ENCODE measurements at regions not wholly inside any gene's neighbourhood (a gene's known extent, or its start where the extent isn't known, plus 50 kb on each side); places are given as distances from the start of the nearest gene placed in this dataset.
"Not testable (repeated sequence)": the region's sequence is repeated elsewhere in the genome, so short reads cannot be mapped to it uniquely, and the experiment has no call there.

DNA sequence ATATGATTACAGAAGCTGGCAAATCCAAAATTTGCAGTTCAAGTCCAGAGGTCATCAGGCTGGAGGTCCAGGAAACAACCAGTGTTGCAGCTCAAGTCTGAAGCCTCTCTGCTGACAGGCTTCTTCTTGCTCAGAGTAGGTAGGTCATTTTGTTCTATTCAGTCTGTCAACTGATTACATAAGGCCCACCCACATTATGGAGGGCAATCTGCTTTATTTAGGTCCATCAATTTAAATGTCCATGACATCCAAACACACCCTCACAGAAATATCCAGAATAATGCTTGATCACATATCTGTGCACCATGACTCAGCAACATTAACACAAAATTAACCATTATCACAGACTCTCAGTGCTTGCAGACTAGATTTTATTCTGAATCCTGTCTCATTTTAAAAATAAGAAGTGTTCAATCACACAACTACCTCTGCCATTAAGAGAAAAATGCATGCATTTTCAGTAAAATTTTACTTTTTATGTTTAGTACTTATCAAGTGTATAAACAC is 759.2 kb upstream of the ADGRB3 start:
- no peak for DNase-seq

DNA sequence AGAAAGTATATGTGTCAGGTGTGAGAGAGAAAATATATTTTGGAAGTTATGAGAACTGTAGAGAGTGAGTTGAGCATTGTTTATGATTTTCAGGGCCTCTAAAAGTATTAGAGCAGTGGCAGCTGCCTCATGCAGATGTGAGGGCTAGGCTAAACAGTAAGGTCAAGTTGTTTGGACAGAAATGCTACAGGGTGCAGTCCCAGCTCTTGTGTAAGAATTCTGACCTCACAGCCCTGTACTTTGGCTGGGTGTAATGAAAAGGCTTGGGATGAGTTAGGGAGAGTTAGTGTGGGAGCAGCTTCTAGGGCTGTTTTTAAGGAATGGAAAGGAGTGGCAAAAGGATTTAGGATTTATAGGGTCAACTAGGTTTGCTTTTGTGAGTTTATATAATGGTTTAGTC is 764.8 kb upstream of the ADGRB3 start:
- no peak for DNase-seq

DNA sequence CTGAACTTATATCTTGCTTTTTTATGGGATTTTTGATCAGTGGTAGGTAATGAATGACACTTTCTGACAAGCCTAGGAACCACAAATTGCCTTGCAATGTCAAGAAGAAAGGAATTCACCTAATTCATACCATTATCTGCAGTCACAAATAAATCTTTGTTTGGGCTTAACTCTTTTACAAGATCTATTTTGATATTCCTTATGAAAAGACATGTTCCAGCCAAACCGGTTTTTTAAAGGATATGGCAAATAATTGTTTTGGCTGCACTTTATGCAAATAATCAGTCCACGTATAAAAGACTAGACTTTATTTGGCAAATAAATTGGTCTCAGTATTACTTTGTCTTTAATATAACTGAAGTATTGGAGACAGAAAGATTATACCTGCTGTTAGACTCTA is 771.7 kb upstream of the ADGRB3 start:
- DNase-seq, result no peak

DNA sequence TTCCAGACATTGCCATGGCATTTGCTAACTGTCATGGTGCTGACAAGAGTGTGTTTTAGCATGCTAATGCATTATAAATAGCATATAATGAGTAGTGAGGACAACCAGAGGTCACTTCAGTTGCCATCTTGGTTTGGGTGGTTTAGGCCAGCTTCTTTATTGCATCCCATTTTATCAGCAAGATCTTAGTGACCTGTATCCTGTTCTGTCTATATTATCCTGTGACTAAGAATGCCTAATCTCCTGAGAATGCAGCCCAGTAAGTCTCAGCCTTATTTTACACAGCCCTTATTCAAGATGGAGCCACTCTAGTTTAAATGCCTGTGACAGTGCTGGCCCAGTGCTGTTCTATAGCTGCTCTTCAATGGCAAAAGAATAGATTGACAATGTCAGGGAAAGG is 781.0 kb upstream of the ADGRB3 start:
- DNase-seq, result no peak

DNA sequence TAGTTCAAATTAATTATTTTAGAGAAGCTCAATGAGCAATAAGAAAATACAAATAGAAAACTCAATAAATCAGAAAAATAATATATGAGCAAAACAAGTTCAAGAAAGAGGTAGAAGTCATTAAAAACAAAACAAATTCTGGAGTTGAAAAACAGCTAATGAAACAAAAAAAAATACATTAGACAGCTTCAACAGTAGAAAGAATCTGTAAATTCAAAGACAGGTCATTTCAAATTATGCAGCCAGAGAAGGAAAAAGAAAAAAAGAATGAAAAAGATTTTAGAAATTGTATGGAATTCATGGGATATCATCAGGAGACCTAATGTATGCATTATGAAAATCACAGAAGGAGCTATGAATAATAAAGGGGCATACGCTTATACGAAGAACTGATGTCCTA is 795.3 kb upstream of the ADGRB3 start:
- DNase-seq, result no peak

DNA sequence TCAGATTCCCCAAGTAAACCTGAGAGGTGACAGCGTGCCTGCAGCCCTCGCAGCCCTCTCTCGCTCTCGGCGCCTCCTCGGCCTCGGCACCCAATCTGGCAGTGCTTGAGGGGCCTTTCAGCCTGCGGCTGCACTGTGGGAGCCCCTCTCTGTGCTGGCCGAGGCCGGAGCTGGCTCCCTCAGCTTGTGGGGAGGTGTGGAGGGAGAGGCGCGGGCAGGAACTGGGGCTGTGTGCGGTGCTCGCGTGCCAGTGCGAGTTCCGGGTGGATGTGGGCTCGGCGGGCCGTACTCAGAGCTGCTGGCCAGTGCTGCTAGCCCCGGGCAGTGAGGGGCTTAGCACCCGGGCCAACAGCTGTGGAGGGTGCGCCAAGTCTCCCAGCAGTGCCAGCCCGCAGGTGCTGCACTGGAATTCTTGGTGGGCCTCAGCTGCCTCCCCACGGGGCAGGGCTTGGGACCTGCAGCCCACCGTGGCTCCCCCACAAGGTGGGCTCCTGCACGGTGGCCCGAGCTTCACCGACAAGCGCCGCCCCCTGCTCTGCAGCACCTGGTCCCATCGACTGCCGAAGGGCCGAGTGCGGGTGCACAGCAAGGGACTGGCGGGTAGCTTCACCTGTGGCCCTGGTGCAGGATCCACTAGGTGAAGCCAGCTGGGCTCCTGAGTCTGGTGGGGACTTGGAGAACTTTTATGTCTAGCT is 809.7 kb upstream of the ADGRB3 start:
- no peak for DNase-seq

DNA sequence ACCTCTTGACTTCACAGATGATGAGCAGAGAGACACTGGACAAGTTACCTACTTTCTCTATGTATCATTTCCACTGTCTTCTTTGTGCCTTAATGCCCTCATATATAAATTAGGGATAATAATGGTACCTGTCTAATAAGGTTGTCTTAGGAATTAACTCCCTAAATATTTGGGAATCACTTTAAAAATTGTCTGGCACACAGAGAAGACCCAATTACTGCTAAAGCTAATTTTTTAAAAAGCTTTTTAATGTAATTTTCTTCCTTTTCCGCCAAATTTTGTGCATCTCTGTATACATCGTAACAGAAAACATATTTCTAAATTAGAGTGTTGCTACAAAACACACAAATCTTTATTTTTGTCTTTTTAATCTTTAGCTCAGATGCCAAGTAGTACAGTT is 816.8 kb upstream of the ADGRB3 start:
- no peak for DNase-seq

DNA sequence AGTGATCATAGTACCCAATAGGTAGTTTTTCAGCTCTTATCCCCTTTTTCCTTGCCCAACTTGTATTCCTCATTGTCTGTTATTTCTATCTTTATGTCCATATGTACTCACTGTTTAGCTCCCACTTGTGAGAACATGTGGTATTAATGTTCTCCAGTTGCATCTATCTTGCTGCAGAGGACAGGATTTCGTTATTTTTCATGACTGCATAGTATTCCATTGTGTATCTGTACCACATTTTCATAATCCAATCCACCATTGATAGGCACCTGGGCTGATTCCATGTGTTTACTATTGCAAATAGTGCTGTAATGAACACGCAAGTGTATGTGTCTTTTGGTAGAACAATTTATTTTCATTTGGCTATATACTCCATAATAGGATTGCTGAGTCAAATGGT is 819.5 kb upstream of the ADGRB3 start:
- DNase-seq, result no peak

DNA sequence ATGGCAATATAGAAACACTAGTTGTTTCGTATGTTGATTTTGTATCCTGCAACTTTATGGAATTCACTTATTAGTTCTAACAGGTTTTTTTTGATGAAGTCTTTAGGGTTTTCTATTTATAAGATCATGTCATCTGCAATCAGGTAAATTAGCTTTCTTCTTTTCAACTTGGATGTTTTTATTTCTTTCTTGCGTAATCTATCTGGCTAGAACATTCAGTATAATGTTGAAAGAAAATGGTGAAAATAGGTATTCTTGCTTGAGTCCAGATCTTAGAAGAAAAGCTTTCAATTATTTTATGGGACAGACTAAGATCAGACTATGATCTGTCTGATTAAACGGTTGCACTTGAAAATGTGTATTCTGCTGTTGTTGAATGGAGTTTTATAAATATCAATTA is 820.8 kb upstream of the ADGRB3 start:
- no peak for DNase-seq

DNA sequence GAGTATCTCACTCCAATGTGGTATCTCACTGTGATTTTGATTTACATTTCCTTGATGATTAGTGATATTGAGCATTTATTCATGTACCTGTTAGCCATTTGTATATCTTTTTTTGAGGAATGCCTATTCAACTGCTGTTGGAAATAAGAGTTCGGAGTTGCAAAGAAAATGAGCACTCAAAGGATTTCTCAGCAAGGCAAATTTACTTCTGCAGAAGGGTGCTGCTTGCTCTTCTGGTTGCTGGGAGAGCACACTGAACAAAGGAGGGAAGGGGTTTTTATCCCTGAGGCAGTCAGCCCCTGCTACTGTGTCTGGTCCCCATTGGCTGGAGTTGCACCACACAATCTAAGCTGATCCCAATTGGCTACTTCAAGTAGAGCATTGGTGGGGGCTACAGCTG is 822.4 kb upstream of the ADGRB3 start:
- DNase-seq, result no peak

DNA sequence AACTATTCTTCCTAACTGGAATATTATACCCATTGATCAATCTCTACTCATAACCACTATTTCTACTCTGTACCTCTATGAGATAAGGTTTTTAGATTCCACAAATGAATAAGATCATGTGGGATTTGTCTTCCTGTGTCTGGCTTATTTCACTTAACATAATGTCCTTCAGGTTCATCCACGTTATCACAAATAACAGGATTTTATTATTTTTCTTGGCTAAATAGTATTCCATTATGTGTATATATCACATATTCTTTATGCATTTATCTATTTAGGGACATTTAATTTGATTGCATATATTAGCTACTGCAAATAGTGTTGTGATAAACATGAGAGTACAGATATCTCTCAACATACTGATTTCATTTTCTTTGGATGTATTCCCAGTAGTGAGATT is 823.0 kb upstream of the ADGRB3 start:
- DNase-seq, result no peak

DNA sequence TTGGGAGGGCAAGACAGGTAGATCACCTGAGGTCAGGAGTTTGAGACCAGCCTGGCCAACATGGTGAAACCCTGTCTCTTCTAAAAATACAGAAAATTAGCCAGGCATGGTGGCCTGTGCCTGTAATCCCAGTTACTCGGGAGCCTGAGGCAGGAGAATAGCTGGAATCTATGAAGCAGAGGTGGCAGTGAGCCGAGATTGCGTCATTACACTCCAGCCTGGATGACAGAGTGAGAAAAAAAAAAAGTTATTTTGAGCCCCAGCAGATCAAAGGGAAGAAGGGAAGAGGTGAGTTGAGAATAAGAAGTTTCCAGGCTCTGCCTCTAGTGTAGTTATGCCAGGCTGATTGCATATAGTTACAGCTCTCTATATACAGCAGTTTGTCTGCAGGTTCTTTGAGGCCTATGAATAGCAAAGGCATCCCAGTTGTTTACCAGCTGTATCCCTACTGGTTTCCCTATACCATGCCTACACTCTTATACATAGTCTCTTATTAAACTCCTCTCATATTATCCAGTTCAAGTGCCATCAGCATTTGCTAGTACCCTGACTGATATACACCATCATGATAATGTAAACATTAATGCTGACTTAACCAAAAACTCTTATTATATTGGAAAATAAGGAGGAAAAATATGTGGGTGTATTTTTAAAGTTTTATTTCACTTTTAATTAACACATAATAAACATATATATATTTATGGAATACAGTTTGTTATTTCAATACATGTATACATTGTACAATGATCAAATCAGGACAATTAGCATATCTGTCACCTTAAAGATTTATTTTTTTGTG is 823.6 kb upstream of the ADGRB3 start:
- DNase-seq, result no peak

DNA sequence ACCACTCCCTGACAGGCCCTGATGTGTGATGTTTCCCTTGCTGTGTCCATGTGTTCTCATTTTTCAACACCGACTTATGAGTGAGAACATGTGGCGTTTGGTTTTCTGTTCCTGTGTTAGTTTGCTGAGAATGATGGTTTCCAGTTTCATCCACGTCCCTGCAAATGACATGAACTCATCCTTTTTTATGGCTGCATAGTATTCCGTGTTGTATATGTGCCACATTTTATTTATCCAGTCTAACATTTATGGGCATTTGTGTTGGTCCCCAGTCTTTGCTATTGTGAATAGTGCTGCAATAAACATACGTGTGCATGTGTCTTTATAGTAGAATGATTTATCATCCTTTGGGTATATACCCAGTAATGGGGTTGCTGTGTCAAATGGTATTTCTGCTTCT is 830.3 kb upstream of the ADGRB3 start:
- not testable (repeated sequence) for DNase-seq

DNA sequence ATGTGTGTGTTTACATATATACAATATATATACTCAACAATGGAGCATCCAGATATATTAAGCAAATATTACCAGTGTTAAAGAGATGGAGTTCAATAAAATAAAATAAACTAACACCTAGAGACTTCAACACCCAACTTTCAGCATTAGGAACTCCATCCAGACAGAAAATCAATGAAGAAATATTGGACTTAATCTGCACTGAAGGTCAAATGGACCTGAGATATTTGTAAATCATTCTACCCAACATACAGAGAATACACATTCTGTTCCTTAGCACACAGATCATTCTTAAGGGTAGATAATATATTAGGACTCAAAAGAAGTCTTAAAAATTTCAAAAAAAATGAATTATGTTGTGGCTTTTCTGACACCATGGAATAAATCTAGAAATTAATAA is 832.3 kb upstream of the ADGRB3 start:
- no peak for DNase-seq

DNA sequence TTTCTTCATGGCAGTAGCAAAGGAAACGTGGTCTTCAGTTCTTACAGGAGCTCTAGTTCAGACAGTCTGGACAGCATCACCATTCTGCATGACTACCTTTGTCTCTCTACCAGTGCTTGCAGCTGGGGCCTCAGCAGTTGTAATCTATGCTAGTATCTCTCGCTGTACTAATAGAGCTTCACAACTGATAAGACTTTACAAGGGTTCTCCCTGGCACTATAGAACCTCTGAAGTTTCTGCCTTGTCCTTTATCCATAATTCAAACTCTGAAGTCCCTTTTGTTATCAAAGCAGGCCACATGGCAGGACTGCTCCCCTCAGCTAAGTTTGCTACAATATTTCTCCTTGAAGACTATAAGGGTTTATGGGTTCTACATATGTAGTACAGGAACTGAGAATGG is 842.1 kb upstream of the ADGRB3 start:
- no peak for DNase-seq

DNA sequence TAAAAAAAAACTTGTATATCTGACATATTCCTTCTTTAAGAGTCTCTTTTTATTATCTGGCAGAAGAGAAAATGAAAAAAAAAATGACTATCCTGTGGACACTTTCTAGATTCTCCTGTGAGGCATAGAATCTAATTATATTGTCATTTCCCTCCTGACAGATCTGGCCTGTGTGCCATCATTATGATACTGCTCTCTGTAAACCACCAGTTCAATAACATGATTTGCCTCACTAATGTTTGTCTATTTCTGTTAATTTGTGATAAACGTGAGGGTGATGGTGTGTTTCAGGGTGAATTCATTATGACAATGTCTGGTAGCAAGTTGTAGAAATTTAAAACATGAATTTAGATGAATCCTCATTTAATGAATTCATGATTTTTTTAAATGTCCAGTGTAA is 844.5 kb upstream of the ADGRB3 start:
- DNase-seq, result no peak

DNA sequence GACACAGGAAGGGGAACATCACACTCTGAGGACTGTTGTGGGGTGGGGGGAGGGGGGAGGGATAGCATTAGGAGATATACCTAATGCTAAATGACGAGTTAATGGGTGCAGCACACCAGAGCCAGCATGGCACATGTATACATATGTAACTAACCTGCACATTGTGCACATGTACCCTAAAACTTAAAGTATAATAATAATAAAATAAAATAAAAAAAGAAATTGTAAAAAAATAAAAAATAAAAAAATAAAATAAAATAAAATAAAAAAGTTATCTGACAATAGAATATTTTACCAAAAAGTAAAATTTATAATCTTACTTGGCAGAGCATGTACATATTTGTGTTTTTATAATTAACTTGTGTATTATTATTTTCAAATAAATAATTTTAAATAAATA is 848.0 kb upstream of the ADGRB3 start:
- not testable (repeated sequence) for DNase-seq

DNA sequence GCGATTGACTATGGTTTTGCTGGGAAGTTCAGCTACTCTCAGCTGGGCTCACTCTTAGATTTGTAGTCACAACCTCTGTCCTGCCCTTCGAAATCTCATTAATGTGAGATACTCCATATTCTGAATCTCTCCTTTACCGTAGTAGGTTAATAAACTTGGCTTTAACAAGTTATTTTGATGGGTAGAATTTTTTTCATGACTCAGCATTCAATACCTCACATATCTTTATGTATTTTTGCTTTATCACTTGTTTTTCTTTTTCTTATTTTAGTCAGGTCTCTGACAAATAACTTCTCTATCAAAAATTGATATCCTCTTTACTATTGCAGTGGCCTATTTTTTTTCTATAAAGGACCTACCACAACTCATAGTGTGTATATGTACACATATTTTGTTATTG is 855.2 kb upstream of the ADGRB3 start:
- no peak for DNase-seq

DNA sequence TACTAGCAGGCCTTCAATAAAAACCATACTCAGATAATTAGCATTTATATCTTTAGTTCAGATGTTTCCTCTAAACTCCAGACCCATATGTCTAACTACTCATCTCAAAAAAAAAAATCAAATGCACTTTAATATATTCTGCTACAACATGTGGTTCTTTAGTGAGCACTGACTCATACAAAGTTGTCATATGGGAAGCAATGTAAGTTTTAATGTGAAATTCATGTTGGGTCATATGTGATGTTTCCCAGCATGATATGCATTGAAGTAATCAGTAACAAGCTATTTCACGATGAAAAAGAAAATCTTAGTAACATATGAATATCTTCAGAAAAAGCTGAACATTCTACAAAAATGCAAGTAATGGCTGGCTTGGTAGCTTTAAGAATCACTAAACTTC is 859.7 kb upstream of the ADGRB3 start:
- no peak for DNase-seq

DNA sequence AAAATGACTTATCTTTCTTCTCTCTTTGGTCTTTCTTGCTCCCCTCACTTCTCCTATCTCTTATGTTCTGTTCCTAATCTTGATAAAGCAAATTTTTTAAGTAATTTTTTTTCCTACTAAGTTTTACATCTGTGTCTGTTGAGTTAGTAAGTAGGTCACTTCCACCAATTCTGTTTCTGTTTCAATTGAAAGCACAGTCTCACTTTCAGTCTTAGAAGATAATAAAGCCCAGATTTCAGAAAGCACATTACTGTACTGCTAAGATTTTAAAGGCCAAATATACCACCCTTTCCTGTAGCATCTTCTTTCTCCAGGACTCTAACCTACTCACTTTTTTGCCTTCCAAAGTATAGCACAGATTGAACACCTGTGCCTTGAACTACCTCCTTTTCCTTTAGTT is 866.1 kb upstream of the ADGRB3 start:
- DNase-seq, result no peak

DNA sequence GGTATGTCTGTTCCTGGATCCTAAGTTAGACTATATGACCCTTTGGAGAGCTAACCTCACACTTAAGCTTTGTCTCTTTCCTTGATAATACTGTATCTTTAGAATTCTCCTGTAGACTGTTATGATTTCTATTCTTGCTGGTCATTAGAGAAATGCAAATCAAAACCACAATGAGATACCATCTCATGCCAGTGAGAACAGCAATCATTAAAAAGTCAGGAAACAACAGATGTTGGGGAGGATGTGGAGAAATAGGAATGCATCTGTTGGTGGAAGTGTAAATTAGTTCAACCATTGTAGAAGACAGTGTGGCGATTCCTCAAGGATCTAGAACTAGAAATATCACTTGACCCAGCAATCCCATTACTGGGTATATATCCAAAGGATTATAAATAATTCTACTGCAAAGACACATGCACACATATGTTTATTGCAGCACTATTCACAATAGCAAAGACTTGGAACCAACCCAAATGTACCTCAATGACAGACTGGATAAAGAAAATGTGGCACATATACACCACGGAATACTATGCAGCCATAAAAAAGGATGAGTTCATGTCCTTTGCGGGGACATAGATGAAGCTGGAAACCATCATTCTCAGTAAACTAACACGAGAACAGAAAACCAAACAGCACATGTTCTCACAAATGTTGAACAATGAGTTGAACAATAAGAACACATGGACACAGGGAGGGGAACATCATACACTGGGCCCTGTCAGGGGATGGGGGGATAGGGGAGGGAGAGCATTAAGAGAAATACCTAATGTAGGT is 867.8 kb upstream of the ADGRB3 start:
- not testable (repeated sequence) for DNase-seq

DNA sequence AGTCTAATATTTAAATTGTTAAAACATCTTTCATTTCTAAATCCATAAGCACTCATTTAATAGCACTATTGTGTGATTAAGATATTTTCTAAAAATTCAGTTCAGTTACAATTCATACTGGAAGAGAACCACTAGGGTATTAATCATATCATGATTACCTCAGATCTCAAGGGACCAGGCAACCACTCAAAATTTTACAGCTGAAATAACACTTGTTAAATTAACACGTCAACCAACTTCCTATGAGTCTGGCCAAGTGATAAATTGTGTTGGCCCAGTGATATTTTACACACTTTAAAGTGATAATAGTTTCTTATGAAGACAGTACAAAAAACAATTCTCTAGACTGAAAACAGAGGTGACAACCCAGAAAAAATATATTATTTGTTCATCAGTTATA is 869.0 kb upstream of the ADGRB3 start:
- no peak for DNase-seq

DNA sequence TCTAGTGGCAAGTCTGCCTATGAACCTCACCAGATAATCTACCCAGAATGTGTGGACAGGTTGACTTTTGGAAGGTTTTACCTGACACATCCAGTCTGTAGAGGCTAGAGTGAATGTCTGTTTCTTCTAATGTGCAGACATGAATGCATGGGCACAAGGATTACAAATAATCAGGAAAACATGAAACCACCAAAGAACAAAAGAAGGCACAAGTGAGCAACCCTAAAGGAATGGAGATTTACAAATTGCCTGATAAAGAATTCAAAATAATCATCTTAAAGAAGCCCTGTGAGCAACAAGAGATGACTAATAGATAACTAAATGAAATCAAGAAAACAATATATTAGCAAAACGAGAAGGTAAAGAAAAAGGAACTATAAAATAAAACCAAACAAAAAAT is 876.1 kb upstream of the ADGRB3 start:
- no peak for DNase-seq
